Ascending aorta (tissue), 2 donors: ENCODE measurements at regions not wholly inside any gene's neighbourhood (a gene's known extent, or its start where the extent isn't known, plus 50 kb on each side); places are given as distances from the start of the nearest gene placed in this dataset.

ENCODE experiments used
- DNase-seq, 2 donors: peaks; one replicate each; pipeline ENCODE4 v3.0.0-alpha.2; 2019; ENCODE audit warnings: low spot score in 2 of 2
- H3K27ac ChIP-seq, 2 donors: fragments of 200-600 bp; sonication (generic); one replicate each; pipeline ENCODE4 v1.5.1; 2016 to 2017; ENCODE audit warnings: mild to moderate bottlenecking in 1 of 2
- H3K27me3 ChIP-seq: fragments of 200-600 bp; sonication (generic); one replicate; pipeline ENCODE4 v1.5.1; 2017
- H3K36me3 ChIP-seq, 2 donors: fragments of 200-600 bp; sonication (generic); one replicate each; pipeline ENCODE4 v1.5.1; 2016
- H3K4me1 ChIP-seq, 2 donors: fragments of 200-600 bp; sonication (generic); one replicate each; pipeline ENCODE4 v1.5.1; 2016 to 2017; ENCODE audit warnings: mild to moderate bottlenecking in 1 of 2
- H3K4me3 ChIP-seq, 2 donors: fragments of 200-600 bp; sonication (generic); one replicate each; pipeline ENCODE4 v1.5.1; 2016 to 2017; ENCODE audit warnings: mild to moderate bottlenecking in 1 of 2
- H3K9me3 ChIP-seq, 2 donors: fragments of 200-600 bp; sonication (generic); one replicate each; pipeline ENCODE4 v1.5.1; 2016
- intact Hi-C: fragments of 100-400 bp; cut with DNase I; formaldehyde crosslinking; loops from one replicate; pipeline ENCODE4 v1.15.1; 2023
- TF ChIP-seq, protein P1 (sequence below), 3 experiments: fragments of 200-600 bp in 2 of 3; fragments of 450-650 bp in 1 of 3; sonication (generic) in 2 of 3; IDR thresholded peaks; one replicate each; pipeline ENCODE4 v1.5.1; 2016 to 2019; ENCODE audit warnings: antibody characterized with exemption in 3 of 3, mild to moderate bottlenecking in 1 of 3, moderate library complexity in 1 of 3

GRCh38 chr20:10805764-10806163, 132.0 kb upstream of the JAG1 start:
- no peaks in the 10 kb centered on the region for H3K27me3 ChIP-seq
- TF ChIP-seq, protein P1, sequence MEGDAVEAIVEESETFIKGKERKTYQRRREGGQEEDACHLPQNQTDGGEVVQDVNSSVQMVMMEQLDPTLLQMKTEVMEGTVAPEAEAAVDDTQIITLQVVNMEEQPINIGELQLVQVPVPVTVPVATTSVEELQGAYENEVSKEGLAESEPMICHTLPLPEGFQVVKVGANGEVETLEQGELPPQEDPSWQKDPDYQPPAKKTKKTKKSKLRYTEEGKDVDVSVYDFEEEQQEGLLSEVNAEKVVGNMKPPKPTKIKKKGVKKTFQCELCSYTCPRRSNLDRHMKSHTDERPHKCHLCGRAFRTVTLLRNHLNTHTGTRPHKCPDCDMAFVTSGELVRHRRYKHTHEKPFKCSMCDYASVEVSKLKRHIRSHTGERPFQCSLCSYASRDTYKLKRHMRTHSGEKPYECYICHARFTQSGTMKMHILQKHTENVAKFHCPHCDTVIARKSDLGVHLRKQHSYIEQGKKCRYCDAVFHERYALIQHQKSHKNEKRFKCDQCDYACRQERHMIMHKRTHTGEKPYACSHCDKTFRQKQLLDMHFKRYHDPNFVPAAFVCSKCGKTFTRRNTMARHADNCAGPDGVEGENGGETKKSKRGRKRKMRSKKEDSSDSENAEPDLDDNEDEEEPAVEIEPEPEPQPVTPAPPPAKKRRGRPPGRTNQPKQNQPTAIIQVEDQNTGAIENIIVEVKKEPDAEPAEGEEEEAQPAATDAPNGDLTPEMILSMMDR (IDR thresholded peaks at IDR 0.05) = no peak
- H3K27ac ChIP-seq = peak overlapping the region; percentile 16 to 53
- no peaks in the 10 kb centered on the region for H3K9me3 ChIP-seq
- DNase-seq = no peak
- intact Hi-C loops = no loop called here
- no peaks in the 10 kb centered on the region for H3K36me3 ChIP-seq
- no peak overlapping the region for H3K4me3 ChIP-seq
- H3K4me1 ChIP-seq = peaks cover 0 to 11% of the 10 kb centered on the region in 2 donors

- intact Hi-C loops = no loop called here
- no peak for DNase-seq
Observed at GRCh38 chr20:10806539-10806938, 132.7 kb upstream of the JAG1 start.

DNA sequence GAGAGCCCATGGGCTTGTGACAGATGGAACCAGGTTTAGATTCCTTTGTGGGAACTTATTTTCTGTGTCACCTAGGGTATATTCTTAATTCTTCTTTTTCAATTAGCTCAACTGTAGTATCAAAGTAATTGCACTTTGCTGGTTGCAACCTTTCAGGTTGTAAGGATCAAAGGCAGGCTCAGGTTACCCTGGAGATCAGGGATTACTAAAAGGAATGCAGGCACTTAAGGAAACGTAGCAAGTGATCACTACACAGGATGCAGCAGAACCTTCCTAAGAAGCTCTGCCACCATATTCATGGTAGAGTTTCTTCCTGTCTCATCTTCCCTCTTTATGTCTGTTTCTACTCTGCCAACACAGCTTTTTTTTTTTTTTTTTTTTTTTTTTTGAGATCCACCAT, 133.2 kb upstream of the JAG1 start:
- Histone ChIP-seq H3K4me3 (no peak overlapping the region), H3K9me3 (no peaks in the 10 kb centered on the region), H3K27me3 (no peaks in the 10 kb centered on the region), H3K27ac (peak overlapping the region in 1 of 2 donors; percentile 27), H3K4me1 (peaks cover 0 to 11% of the 10 kb centered on the region in 2 donors), H3K36me3 (no peaks in the 10 kb centered on the region)
- no peak for DNase-seq
- intact Hi-C loops = no loop called here
- TF ChIP-seq, protein P1 (IDR thresholded peaks at IDR 0.05) = no peak

More at GRCh38 chr20:10806539-10806938, 132.7 kb upstream of the JAG1 start:
- Histone ChIP-seq H3K4me3 (no peak overlapping the region), H3K9me3 (no peaks in the 10 kb centered on the region), H3K27me3 (no peaks in the 10 kb centered on the region), H3K36me3 (no peaks in the 10 kb centered on the region), H3K27ac (peak overlapping the region in 1 of 2 donors; percentile 27), H3K4me1 (peaks cover 0 to 11% of the 10 kb centered on the region in 2 donors)
- TF ChIP-seq, protein P1 (IDR thresholded peaks at IDR 0.05) = no peak

- H3K27ac ChIP-seq = no peak overlapping the region
- no peaks in the 10 kb centered on the region for H3K4me1 ChIP-seq
- no peak overlapping the region for H3K4me3 ChIP-seq
- intact Hi-C loops = no loop called here
- H3K36me3 ChIP-seq = no peaks in the 10 kb centered on the region
- no peak for DNase-seq
- H3K9me3 ChIP-seq = no peaks in the 10 kb centered on the region
- TF ChIP-seq, protein P1 (IDR thresholded peaks at IDR 0.05) = no peak
- H3K27me3 ChIP-seq = no peaks in the 10 kb centered on the region
Observed at GRCh38 chr20:10812759-10813327, 139.0 kb upstream of the JAG1 start.

DNA sequence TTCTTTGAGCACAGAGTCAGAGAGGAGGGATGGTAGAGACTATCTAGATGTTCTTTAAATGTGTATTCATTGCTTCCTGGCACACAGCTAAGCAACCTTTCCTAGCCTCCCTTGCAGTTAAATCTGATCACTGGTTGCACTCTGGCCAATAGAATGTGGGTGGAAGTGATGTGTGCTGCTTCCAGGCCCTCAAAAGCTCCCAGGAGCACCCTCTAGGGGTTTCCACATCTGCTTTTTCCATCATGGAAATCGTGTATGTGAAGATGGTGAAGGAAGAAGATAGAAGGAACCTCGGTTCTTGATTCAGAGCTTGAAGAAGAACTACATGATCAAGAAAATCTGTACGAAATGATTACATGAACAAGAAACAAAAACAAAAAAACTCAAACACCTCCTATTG, 149.8 kb upstream of the JAG1 start:
- TF ChIP-seq, protein P1 (IDR thresholded peaks at IDR 0.05) = no peak
- Histone ChIP-seq H3K27me3 (no peaks in the 10 kb centered on the region), H3K27ac (no peak overlapping the region), H3K4me1 (no peaks in the 10 kb centered on the region), H3K4me3 (no peak overlapping the region), H3K9me3 (no peaks in the 10 kb centered on the region), H3K36me3 (no peaks in the 10 kb centered on the region)
- DNase-seq = no peak
- intact Hi-C loops = no loop called here
